Endometrium (tissue), 2 donors: ENCODE measurements at regions not wholly inside any gene's neighbourhood (a gene's known extent, or its start where the extent isn't known, plus 50 kb on each side); places are given as distances from the start of the nearest gene placed in this dataset.
"Not testable (repeated sequence)": the region's sequence is repeated elsewhere in the genome, so short reads cannot be mapped to it uniquely, and the experiment has no call there.

ENCODE experiments used
- FAIRE-seq: peaks from 2 replicates; lab custom pipeline; 2012; peaks lifted over from hg19 to GRCh38; lab: Jason Lieb, UNC
- donor health status: control.
- donor health status: control.

DNA sequence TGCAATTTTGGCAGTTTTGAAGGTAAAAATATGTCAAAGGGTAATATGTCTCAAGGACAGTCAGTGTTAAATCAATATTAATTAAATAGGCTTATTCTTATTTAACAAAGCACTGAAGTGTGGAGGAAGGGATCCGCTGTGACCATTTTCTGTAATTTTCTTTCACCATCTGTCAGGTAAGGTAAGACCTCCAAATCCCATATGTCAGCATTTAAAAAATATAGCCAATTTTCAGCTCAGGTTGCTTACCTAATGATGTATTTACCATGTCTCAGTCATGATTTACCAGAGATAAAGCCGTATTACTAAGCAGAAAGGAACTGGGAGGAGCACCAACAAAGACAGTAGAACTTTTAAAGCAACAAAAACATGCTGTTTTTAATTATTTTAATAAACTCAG, 683.9 kb downstream of the CCSER2 start:
- FAIRE-seq: no peak

- FAIRE-seq: no peak
Observed at GRCh38 chr10:85026878-85027467, 698.6 kb downstream of the CCSER2 start.

DNA sequence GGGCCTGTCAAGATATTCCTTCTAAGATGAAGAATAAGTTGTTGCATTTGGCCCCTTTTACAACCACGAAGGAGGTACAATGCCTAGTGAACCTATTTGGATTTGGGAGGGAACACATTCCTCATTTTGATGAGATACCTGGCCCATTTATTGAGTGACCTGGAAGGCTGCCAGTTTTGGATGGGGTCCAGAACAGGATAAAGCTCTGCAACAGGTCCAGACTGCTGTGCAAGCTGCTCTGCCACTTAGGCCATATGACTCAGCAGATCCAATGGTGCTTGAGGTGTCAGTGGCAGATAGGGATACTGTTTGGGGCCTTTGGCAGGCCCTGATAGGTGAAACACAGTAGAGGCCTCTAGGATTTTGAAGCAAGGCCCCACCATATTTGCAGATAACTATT, 704.6 kb downstream of the CCSER2 start:
- FAIRE-seq: no peak

GRCh38 chr10:85036661-85037060, 708.3 kb downstream of the CCSER2 start:
- no peak for FAIRE-seq

DNA sequence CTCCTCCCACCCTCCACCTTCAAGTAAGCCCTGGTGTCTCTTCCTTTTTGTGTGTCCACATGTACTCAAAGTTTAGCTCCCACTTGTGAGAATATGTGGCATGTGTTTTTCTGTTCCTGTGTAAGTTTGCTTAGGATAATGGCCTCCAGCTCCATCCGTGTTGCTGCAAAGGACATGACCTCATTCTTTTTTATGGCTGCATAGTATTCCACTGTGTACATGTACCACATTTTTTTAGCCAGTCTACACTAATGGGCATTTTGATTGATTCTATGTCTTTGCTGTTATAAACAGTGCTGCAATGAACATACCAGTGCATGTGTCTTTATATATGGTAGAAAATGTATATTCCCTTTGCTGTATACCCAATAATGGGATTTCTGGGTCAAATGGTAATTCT, 710.9 kb downstream of the CCSER2 start:
- FAIRE-seq: no peak

- FAIRE-seq: no peak
Observed at GRCh38 chr10:85043207-85043606, 714.8 kb downstream of the CCSER2 start.

- FAIRE-seq: no peak
Observed at GRCh38 chr10:85045046-85045445, 716.7 kb downstream of the CCSER2 start.

DNA sequence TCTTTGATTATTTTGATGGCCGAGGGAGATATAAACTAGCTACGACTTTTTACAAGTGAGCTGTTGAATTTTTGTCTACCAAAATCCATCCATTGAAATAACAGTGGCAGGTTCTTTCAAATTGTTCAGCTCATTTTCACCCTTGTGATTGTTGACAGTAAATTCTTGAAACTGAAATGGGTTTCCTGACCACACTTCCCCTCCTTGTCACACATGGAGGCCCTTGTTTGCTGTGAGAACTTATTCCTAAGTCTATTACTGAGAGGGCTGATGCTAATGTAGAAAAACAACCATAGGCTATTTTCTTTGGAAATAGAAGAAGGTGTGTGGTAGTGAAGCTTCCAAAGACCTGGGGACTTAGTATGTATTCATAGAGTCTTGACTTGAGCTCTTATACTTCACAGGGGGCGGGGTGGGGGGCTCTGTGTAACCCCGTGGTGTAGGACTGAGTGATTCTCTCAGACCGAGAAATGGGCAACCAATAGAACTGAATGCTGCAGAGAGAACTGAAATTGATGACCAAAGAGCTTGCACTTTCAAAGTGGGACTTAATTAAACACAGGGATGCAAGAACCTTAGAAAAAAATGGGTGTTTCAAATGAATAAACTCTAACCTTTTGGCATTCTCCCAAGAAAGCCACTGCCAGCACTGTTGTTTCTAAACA, 718.9 kb downstream of the CCSER2 start:
- FAIRE-seq: no peak

GRCh38 chr10:85047979-85048378, 719.6 kb downstream of the CCSER2 start:
- no peak for FAIRE-seq

GRCh38 chr10:85048644-85049043, 720.3 kb downstream of the CCSER2 start:
- no peak for FAIRE-seq

DNA sequence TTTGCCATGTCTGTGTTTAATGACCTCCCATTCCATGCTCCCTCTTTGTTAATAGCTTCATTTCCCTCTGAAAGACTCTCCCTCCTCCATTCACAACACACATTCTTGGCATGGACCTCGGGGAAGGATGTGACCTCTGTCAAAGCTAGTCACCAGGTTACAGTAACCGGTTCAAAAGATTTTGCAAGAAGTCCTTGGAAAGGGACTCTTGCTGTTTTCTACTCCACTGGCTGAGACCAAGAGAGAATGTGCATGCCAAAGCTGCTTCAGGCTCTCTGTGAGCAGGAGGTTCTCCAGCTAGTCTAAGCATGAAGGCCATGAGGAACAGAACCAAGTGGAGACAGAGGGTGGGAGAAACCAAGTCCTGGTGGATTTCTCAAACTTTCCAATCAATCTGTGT, 732.6 kb downstream of the CCSER2 start:
- FAIRE-seq: no peak

- no peak for FAIRE-seq
Observed at GRCh38 chr10:85061401-85061800, 733.0 kb downstream of the CCSER2 start.

DNA sequence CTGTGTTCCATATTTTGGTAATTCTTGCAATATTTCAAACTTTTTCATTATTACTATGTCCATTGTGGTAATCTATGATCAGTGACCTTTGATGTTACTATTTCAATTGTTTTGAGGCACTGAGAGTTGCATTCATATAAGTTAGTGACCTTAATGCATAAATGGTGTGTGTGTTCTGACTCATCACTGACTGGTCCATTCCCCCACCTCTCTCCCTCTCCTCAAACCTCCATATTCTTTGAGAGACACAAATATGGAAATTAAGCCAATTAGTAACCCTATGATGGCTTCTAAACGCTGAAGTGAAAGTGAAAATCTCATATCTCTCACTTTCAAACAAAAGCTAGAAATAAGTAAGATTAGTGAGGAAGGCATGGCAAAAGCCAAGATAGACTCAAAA, 739.6 kb downstream of the CCSER2 start:
- no peak for FAIRE-seq

GRCh38 chr10:85080934-85081333, 752.5 kb downstream of the CCSER2 start:
- no peak for FAIRE-seq

- FAIRE-seq: no peak
Observed at GRCh38 chr10:85098835-85099521, 770.6 kb downstream of the CCSER2 start.

- FAIRE-seq: no peak
Observed at GRCh38 chr10:85100495-85100894, 772.1 kb downstream of the CCSER2 start.

DNA sequence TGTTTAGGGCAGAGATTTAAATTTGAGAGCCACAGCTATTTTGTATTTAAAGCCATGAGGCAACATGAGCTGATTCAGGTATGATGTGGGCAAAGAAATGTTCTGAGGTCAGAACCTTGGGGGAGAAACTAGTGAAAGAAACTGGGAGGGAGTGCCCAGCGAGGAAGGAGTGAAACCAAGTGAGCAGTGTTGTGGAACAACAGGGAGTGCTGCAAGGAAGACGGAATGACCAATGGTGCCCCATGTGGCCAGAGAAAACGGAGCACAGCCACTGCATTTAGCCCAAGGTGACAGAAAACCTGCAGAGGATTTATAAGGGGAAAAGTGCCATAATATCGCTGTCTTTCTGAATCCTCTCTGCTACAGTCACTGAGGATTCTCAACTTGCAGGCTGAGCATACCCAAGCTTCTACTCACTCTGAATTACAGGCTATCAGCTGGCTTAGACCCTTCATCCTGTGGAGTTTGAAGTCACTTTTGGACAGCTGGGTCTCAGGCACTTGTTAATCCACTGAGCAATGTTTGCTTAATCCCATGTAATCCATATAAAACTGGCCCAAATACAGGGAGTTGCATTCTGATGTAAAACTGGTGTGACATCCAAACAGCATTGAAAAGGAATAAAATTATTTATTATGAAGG, 777.3 kb downstream of the CCSER2 start:
- FAIRE-seq: no peak

DNA sequence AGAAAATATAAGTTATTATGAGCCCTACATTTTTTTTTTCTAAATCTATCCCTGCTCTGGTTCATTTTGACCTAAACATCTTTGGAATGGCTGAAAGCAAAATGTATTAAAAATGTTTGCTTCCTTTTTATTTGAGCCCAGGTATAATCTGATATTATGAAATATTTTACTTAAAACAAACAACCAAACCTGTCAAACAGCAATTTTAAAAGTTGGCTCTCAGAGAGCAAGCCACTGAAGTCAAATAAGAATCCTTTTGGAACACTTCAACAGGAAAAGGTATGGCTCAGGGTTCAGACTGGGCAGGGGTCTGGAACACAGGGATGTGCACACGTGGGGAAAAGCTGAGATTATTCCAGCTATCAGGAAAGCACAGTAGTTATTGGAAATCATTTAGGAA, 782.9 kb downstream of the CCSER2 start:
- FAIRE-seq: no peak

DNA sequence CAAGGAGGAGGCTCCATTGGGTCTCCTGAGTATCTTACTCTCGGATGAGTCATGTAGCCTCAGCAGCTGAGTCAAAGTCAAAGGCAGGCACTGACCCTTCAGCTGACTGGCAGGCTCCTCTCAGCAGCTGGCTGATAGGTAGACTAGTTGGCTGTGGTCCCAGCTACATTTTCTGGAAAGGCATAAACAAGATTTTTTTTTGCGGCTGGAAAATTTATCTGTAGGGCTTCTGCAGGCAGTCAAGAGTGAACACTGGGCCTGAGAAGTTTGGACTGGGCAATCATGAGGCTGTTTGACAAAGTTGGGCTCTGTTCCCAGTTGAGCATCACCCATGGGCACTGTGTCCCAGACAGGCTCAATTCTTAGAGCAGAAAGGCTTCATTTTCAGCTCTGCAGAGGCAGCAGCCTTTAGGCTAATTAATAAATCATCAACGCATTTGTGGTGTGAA, 796.2 kb downstream of the CCSER2 start:
- no peak for FAIRE-seq

GRCh38 chr10:85137253-85137652, 808.9 kb downstream of the CCSER2 start:
- no peak for FAIRE-seq

DNA sequence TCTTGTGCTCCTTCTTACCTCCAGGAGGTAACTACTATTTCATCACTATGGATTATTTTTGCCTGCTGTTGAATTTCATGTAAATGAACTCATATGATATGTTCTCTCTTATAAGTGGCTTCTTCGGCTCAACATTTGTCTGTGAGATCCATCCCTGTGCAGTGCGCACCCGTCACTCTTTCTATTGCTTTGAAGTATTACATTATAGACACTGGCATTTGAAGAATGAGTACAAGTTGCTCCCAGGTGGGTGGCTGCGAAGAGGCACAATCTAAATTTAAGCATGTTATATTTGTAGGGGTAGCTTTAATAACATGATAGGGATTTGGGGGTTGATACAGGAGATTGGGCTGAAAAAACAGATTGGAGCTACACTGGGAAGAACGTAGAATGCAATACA, 809.7 kb downstream of the CCSER2 start:
- no peak for FAIRE-seq

DNA sequence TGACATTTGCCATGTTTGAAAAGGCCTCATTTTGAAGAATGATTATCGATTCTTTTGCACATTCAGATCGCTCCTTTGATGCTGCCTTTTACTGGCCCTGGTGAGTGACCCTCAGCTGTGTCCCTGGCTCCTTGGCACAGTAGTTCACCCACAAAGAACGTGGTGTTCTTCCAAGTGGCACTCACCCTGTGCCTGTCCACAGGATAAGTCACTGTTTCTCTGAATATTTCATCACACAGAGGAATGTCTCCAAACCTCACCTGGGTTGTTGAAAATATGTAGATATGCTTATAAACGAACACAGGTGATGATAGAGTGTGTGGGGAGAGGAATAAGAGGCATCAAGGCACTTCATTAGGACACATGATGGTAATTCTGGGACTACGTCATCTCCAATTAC, 810.7 kb downstream of the CCSER2 start:
- FAIRE-seq: no peak

DNA sequence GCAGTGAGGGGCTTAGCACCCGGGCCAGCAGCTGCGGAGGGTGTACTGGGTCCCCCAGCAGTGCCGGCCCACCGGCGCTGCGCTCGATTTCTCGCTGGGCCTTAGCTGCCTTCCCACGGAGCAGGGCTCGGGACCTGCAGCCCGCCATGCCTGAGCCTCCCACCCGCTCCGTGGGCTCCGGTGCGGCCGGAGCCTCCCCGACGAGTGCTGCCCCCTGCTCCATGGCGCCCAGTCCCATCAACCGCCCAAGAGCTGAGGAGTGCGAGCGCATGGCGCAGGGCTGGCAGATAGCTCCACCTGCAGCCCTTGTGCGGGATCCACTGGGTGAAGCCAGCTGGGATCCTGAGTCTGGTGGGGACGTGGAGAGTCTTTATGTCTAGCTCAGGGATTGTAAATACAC, 813.1 kb downstream of the CCSER2 start:
- not testable (repeated sequence) for FAIRE-seq
